BLaER1 treated with 17β-estradiol and CSF1 and Interleukin-3, amounts not matched to agents 10 nM and 100 nM (cell line): ENCODE measurements at regions not wholly inside any gene's neighbourhood (a gene's known extent, or its start where the extent isn't known, plus 50 kb on each side); places are given as distances from the start of the nearest gene placed in this dataset.

ENCODE experiments used
- H3K27ac ChIP-seq, 11 experiments: shearing (Covaris generic); formaldehyde crosslinking; 2 replicates each; pipeline ENCODE4 v1.8.1; 2022
- H3K27me3 ChIP-seq, 11 experiments: shearing (Covaris generic); formaldehyde crosslinking; 2 replicates each; pipeline ENCODE4 v1.8.1; 2022
- H3K36me3 ChIP-seq, 11 experiments: shearing (Covaris generic); formaldehyde crosslinking; 2 replicates each; pipeline ENCODE4 v1.8.1; 2022
- H3K4me1 ChIP-seq, 10 experiments: shearing (Covaris generic); formaldehyde crosslinking; 2 replicates each; pipeline ENCODE4 v1.8.1; 2022
- H3K4me2 ChIP-seq, 11 experiments: shearing (Covaris generic); formaldehyde crosslinking; 2 replicates each; pipeline ENCODE4 v1.8.1; 2022
- H3K4me3 ChIP-seq, 10 experiments: shearing (Covaris generic); formaldehyde crosslinking; 2 replicates each; pipeline ENCODE4 v1.8.1; 2022
- H3K9ac ChIP-seq, 11 experiments: shearing (Covaris generic); formaldehyde crosslinking; 2 replicates each; pipeline ENCODE4 v1.8.1; 2022
- H3K9me3 ChIP-seq, 11 experiments: shearing (Covaris generic); formaldehyde crosslinking; replicated peaks in 1 of 11; 2 replicates each; pipeline ENCODE4 v1.8.1; 2022
- H4K20me1 ChIP-seq, 11 experiments: shearing (Covaris generic); formaldehyde crosslinking; 2 replicates each; pipeline ENCODE4 v1.8.1; 2022
- Cebpa-rat ChIP-seq, 11 experiments: shearing (Covaris generic); IDR thresholded peaks; 2 replicates each; pipeline ENCODE4 v1.8.1; 2022

DNA sequence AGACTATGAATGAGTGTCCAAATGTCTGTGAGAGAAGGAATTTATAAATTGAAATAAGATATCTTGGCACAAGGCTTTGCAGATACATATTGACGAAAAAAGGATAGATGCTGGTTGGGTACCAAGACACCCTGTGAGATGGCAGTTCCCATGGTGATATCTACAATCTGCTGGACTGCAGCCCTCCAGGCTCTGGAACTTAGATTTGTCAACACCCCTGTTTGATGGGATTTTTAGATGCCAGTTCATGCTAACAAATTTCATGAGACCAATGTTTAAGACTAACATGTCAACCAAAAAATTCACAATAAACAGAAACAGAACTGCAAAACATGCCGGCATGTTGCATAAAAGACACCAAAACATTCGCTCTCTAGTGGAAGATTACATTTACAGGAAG lies 400.3 kb upstream of the CNTNAP5 start:
- H3K27me3 ChIP-seq: no peaks in the 10 kb centered on the region
- no peaks in the 10 kb centered on the region for H3K9me3 ChIP-seq
- H3K9ac ChIP-seq: no peak overlapping the region
- H4K20me1 ChIP-seq: no peaks in the 10 kb centered on the region
- H3K4me1 ChIP-seq: no peaks in the 10 kb centered on the region
- TF ChIP-seq Cebpa-rat (IDR thresholded peaks at IDR 0.05): no peak
- H3K36me3 ChIP-seq: no peaks in the 10 kb centered on the region
- no peak overlapping the region for H3K27ac ChIP-seq
- no peak overlapping the region for H3K4me3 ChIP-seq
- no peak overlapping the region for H3K4me2 ChIP-seq

DNA sequence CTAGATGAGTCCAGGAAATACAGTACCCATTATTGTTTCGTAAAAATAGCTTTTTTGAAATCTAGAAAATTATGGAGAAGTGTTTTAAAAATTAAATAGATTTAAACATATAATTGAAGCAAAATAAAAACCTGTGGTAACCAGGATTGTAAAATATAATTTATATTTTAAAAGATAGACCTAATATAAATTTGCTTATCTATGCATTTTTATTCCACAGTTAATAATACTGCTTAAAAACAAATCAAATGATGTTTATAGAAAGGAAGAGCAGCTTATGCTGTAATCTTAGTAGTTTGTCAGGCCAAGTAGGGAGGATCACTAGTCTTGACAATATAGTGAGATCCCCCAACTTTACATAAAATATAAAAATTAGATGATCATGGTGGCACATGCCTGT lies 388.9 kb upstream of the CNTNAP5 start:
- no peaks in the 10 kb centered on the region for H3K9me3 ChIP-seq
- H3K9ac ChIP-seq: no peak overlapping the region
- no peak overlapping the region for H3K4me2 ChIP-seq
- no peaks in the 10 kb centered on the region for H3K36me3 ChIP-seq
- H3K27ac ChIP-seq: no peak overlapping the region
- H3K4me1 ChIP-seq: no peaks in the 10 kb centered on the region
- no peak for TF ChIP-seq Cebpa-rat (IDR thresholded peaks at IDR 0.05)
- no peaks in the 10 kb centered on the region for H3K27me3 ChIP-seq
- no peaks in the 10 kb centered on the region for H4K20me1 ChIP-seq
- no peak overlapping the region for H3K4me3 ChIP-seq

- Histone ChIP-seq H4K20me1 (no peaks in the 10 kb centered on the region), H3K36me3 (no peaks in the 10 kb centered on the region), H3K9me3 (no peaks in the 10 kb centered on the region), H3K27ac (no peak overlapping the region), H3K4me1 (no peaks in the 10 kb centered on the region), H3K4me3 (no peak overlapping the region), H3K27me3 (no peaks in the 10 kb centered on the region), H3K4me2 (no peak overlapping the region), H3K9ac (no peak overlapping the region)
- no peak for TF ChIP-seq Cebpa-rat (IDR thresholded peaks at IDR 0.05)
Measured at GRCh38 chr2:123640685-123641335, 384.3 kb upstream of the CNTNAP5 start.

DNA sequence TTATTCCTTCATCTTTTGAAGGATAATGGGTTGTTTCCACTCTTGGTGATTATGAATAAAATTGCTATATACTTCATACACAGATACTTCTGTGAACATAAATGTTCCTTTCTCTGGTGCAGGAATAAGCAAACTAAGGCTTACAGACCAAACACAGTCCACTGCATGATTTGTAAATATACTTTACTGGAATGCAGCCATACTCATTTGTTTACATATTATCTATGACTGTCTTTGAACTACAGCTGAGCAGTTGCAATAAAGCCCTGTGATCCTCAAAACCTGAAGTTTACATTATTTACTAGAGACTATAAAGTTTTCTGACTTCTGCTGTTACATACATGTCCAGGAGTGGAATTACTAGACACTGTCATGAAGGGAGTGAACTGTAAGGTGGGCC lies 381.0 kb upstream of the CNTNAP5 start:
- H3K4me2 ChIP-seq: no peak overlapping the region
- no peaks in the 10 kb centered on the region for H3K9me3 ChIP-seq
- H3K9ac ChIP-seq: no peak overlapping the region
- H3K36me3 ChIP-seq: no peaks in the 10 kb centered on the region
- no peak for TF ChIP-seq Cebpa-rat (IDR thresholded peaks at IDR 0.05)
- H3K27me3 ChIP-seq: no peaks in the 10 kb centered on the region
- peaks cover 0 to 7% (median 0%) of the 10 kb centered on the region in 10 experiments; a peak in 3 of 20 replicates for H3K4me1 ChIP-seq
- no peaks in the 10 kb centered on the region for H4K20me1 ChIP-seq
- no peak overlapping the region for H3K4me3 ChIP-seq
- no peak overlapping the region for H3K27ac ChIP-seq

DNA sequence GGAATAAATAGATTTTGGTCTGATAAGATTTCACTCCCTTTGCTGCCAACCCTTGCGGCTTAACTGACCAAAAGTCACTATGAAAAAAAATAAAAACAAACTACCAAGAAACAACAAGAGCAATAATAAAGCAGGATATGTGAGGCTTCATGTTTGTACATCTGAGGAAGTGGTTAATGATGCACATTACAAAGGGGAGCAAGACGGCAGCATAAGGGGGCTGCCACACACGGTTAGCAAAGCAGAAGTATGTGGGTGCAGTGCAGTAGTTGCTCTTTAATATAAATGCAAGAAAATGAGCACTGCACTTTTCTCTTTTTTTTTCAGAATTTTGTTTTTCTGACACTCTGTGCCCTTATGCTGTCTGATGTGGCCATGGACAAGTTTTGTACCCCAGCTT lies 377.1 kb upstream of the CNTNAP5 start:
- no peak overlapping the region for H3K4me3 ChIP-seq
- H3K27ac ChIP-seq: no peak overlapping the region
- no peaks in the 10 kb centered on the region for H3K9me3 ChIP-seq
- 0 out of 22 replicates have a peak overlapping the region, but pooled peaks of 1 of the 11 experiments have one; percentile 12 for H3K4me2 ChIP-seq
- no peak overlapping the region for H3K9ac ChIP-seq
- H3K4me1 ChIP-seq: peaks cover 0 to 7% (median 0%) of the 10 kb centered on the region in 10 experiments; a peak in 3 of 20 replicates
- no peaks in the 10 kb centered on the region for H3K36me3 ChIP-seq
- no peaks in the 10 kb centered on the region for H3K27me3 ChIP-seq
- TF ChIP-seq Cebpa-rat (IDR thresholded peaks at IDR 0.05): no peak
- no peaks in the 10 kb centered on the region for H4K20me1 ChIP-seq

- TF ChIP-seq Cebpa-rat (IDR thresholded peaks at IDR 0.05): no peak
- Histone ChIP-seq H3K4me1 (peaks cover 0 to 7% (median 0%) of the 10 kb centered on the region in 10 experiments; a peak in 3 of 20 replicates), H3K9ac (no peak overlapping the region), H3K4me2 (no peak overlapping the region), H3K27me3 (no peaks in the 10 kb centered on the region), H3K36me3 (no peaks in the 10 kb centered on the region), H4K20me1 (no peaks in the 10 kb centered on the region), H3K27ac (no peak overlapping the region), H3K9me3 (no peaks in the 10 kb centered on the region), H3K4me3 (no peak overlapping the region)
Measured at GRCh38 chr2:123648956-123649355, 376.1 kb upstream of the CNTNAP5 start.

DNA sequence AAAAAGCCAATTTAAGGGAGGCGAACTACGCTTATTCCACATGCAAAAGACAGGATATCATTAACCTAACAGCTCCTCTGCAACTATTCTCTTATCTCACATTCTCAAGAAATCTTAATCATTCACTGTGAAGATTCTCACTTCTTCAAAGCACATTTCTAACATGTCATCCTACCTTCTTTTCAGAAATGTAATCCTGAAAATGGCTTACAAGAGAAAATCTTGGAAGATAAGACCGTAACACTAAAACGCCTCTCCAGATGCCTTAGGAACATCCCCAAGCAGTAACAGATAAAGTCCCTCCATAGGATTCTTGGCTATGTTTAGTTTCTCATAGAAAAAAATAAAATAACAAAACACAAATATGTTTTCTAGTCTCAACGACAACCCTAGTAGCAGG lies 373.9 kb upstream of the CNTNAP5 start:
- no peaks in the 10 kb centered on the region for H4K20me1 ChIP-seq
- no peaks in the 10 kb centered on the region for H3K27me3 ChIP-seq
- no peak overlapping the region for H3K4me2 ChIP-seq
- no peaks in the 10 kb centered on the region for H3K36me3 ChIP-seq
- H3K4me1 ChIP-seq: peaks cover 0 to 7% (median 0%) of the 10 kb centered on the region in 10 experiments; a peak in 3 of 20 replicates
- no peak overlapping the region for H3K9ac ChIP-seq
- no peaks in the 10 kb centered on the region for H3K9me3 ChIP-seq
- no peak for TF ChIP-seq Cebpa-rat (IDR thresholded peaks at IDR 0.05)
- H3K4me3 ChIP-seq: no peak overlapping the region
- H3K27ac ChIP-seq: no peak overlapping the region

DNA sequence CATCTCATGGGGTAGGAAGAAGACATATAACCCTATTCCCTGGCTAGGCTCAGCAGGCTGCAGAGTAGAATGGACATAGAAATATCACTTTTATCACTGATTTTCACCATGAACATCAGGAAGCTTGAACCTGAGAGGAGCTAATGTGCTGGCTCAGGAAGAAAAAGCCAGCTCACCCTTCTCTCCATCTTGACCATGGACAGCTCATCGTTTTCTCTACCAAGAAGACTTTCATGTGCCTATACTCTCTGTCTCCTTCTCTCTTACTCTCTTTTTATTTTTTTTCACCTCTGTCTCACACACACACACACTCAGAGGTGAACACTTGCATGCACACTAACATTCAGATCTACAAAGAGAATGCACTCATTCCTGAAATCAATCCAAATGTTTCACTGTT lies 372.8 kb upstream of the CNTNAP5 start:
- Histone ChIP-seq H3K36me3 (no peaks in the 10 kb centered on the region), H3K27me3 (no peaks in the 10 kb centered on the region), H3K4me2 (no peak overlapping the region), H3K27ac (no peak overlapping the region), H4K20me1 (no peaks in the 10 kb centered on the region), H3K9me3 (no peaks in the 10 kb centered on the region), H3K4me1 (peaks cover 0 to 7% (median 0%) of the 10 kb centered on the region in 10 experiments; a peak in 3 of 20 replicates), H3K4me3 (no peak overlapping the region), H3K9ac (no peak overlapping the region)
- no peak for TF ChIP-seq Cebpa-rat (IDR thresholded peaks at IDR 0.05)

DNA sequence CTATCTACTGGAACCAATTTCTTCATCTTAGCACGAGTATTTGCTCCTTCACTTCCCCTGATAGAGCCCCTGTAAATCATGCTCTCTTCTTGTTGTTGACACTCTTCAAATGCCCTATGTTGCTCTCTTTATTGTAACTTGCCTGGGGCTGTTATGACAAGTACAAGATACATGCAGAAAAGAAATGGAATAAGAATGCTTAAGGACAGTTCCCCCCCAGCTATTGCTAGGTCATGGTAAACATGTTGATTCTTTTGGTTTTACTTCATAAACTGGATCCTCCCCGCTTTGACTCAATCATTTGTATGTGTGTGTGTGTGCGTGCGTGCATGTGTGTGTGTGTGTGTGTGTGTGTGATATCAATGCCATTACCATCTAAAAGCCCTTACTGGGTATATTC lies 368.5 kb upstream of the CNTNAP5 start:
- Histone ChIP-seq H3K4me2 (no peak overlapping the region), H3K36me3 (no peaks in the 10 kb centered on the region), H3K27ac (no peak overlapping the region), H3K4me3 (no peak overlapping the region), H4K20me1 (no peaks in the 10 kb centered on the region), H3K4me1 (no peaks in the 10 kb centered on the region), H3K9ac (no peak overlapping the region), H3K9me3 (peaks cover 0 to 19% (median 17%) of the 10 kb centered on the region in 11 experiments; a peak in 19 of 22 replicates), H3K27me3 (no peaks in the 10 kb centered on the region)
- TF ChIP-seq Cebpa-rat (IDR thresholded peaks at IDR 0.05): no peak

GRCh38 chr2:123659120-123659519 lies 366.0 kb upstream of the CNTNAP5 start:
- no peak for TF ChIP-seq Cebpa-rat (IDR thresholded peaks at IDR 0.05)
- Histone ChIP-seq H3K4me3 (no peak overlapping the region), H3K36me3 (no peaks in the 10 kb centered on the region), H3K4me2 (no peak overlapping the region), H3K9me3 (peaks cover 0 to 19% (median 17%) of the 10 kb centered on the region in 11 experiments; a peak in 19 of 22 replicates), H4K20me1 (no peaks in the 10 kb centered on the region), H3K27ac (no peak overlapping the region), H3K27me3 (no peaks in the 10 kb centered on the region), H3K9ac (no peak overlapping the region), H3K4me1 (no peaks in the 10 kb centered on the region)
